DND-41 (cell line): ENCODE measurements at regions not wholly inside any gene's neighbourhood (a gene's known extent, or its start where the extent isn't known, plus 50 kb on each side); places are given as distances from the start of the nearest gene placed in this dataset.

Experiments used
- EZH2 ChIP-seq: IDR thresholded peaks from 3 replicates; pipeline ENCODE4 v1.6.1; 2012; ENCODE audit warnings: borderline replicate concordance, low read depth, mild to moderate bottlenecking, moderate library complexity, low read length, inconsistent platforms; ENCODE audit not compliant: severe bottlenecking
- TF ChIP-seq, protein P1 (sequence below): IDR thresholded peaks from 2 replicates; pipeline ENCODE4 v1.5.1; 2012; ENCODE audit warnings: borderline replicate concordance, low read length, moderate library complexity, mild to moderate bottlenecking; ENCODE audit not compliant: poor library complexity, severe bottlenecking; ENCODE audit errors: extremely low read depth

DNA sequence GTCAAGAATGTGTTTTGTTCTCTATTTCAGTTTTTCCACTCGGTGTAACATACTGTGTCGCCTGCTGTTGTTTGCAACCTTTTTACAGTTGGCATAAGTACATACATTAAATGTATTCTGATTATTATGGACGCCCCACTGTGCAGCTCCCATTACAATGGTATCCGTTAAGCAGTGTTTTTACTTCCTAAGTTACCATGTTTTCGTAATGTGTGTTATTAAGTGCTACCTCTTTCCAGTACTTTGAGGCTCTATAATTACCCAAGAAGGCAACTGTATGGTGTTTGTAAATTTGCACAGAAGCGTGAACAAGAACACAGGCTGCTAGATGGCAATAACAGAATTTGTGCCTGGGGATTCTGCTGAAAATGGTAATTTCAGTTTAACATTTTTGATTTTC, 568.0 kb upstream of the MARCKS start:
- TF ChIP-seq, protein P1, sequence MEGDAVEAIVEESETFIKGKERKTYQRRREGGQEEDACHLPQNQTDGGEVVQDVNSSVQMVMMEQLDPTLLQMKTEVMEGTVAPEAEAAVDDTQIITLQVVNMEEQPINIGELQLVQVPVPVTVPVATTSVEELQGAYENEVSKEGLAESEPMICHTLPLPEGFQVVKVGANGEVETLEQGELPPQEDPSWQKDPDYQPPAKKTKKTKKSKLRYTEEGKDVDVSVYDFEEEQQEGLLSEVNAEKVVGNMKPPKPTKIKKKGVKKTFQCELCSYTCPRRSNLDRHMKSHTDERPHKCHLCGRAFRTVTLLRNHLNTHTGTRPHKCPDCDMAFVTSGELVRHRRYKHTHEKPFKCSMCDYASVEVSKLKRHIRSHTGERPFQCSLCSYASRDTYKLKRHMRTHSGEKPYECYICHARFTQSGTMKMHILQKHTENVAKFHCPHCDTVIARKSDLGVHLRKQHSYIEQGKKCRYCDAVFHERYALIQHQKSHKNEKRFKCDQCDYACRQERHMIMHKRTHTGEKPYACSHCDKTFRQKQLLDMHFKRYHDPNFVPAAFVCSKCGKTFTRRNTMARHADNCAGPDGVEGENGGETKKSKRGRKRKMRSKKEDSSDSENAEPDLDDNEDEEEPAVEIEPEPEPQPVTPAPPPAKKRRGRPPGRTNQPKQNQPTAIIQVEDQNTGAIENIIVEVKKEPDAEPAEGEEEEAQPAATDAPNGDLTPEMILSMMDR, result no peak
- no peak for TF ChIP-seq EZH2
